HepG2 (cell line): ENCODE measurements at regions not wholly inside any gene's neighbourhood (a gene's known extent, or its start where the extent isn't known, plus 50 kb on each side); places are given as distances from the start of the nearest gene placed in this dataset.

Experiments used
- ATAC-seq: fragments of 200-7000 bp; cut with Tn5 transposase; 3 replicates; pipeline ENCODE4 v1.9.1; 2020; ENCODE audit warnings: mild to moderate bottlenecking, moderate library complexity
- BruUV-seq: library from RNA; stranded (reverse); fragments of 400-500 nt; replicated peaks from 2 replicates; lab custom pipeline; 2021; lab: Mats Ljungman, UMichigan
- CTCF ChIA-PET: fragments of 300-600 bp; formaldehyde crosslinking; extraction: SDS; loops from one replicate; lab custom pipeline; 2021; ENCODE audit warnings: low total read pairs, inconsistent platforms, low intra/inter-chr PET ratio; lab: Yijun Ruan, JAX
- POLR2A ChIA-PET: fragments of 350-600 bp; sonication (Branson Sonifier 250); formaldehyde crosslinking; loops from one replicate; lab custom pipeline; 2020; ENCODE audit warnings: antibody characterized with exemption, inconsistent platforms; lab: Yijun Ruan, JAX
- DNase-seq: peaks from one replicate; pipeline ENCODE4 v3.0.0-alpha.2; 2015; ENCODE audit warnings: low spot score
- FAIRE-seq: peaks from 3 replicates; lab custom pipeline; 2011; peaks lifted over from hg19 to GRCh38; lab: Jason Lieb, UNC
- H2AFZ ChIP-seq: one replicate; pipeline ENCODE4 v1.6.1; 2011; ENCODE audit warnings: low read length, inconsistent platforms
- H3K27ac ChIP-seq: fragments of 300-600 bp; 3 replicates; pipeline ENCODE4 v1.8.0; 2011; ENCODE audit warnings: mixed run types, mild to moderate bottlenecking, mixed read lengths, low read length, inconsistent platforms; ENCODE audit not compliant: insufficient read depth; ENCODE audit errors: extremely low read length
- H3K27me3 ChIP-seq, 2 experiments: fragments of 200-600 bp in 1 of 2; 2 replicates in 1 of 2; 3 replicates in 1 of 2; pipeline versions ENCODE4 v1.6.0 to v1.8.0; 2011; ENCODE audit warnings: low read length in 2 of 2, mild to moderate bottlenecking in 2 of 2, moderate library complexity in 2 of 2, inconsistent platforms in 1 of 2; ENCODE audit not compliant: insufficient read depth in 2 of 2, control insufficient read depth in 1 of 2
- H3K36me3 ChIP-seq, 2 experiments: fragments of 200-600 bp in 1 of 2; replicated peaks in 1 of 2; 2 replicates in 1 of 2; 3 replicates in 1 of 2; pipeline versions ENCODE4 v1.5.1 to v1.8.0; 2011; ENCODE audit warnings: low read length in 2 of 2, inconsistent platforms in 1 of 2; ENCODE audit not compliant: insufficient read depth in 2 of 2, control insufficient read depth in 1 of 2
- H3K4me1 ChIP-seq: 2 replicates; pipeline ENCODE4 v1.5.1; 2012; ENCODE audit warnings: low read length, inconsistent platforms; ENCODE audit not compliant: insufficient read depth
- H3K4me2 ChIP-seq: 2 replicates; pipeline ENCODE4 v1.6.0; 2011; ENCODE audit warnings: low read depth, low read length, inconsistent platforms
- H3K4me3 ChIP-seq, 3 experiments: fragments of 200-600 bp in 1 of 3; sonication (generic), shearing (Covaris generic) in 1 of 3; replicated peaks in 1 of 3; 2 replicates each; pipeline ENCODE4 v1.5.1; 2011 to 2016; ENCODE audit warnings: low read length in 3 of 3, inconsistent platforms in 2 of 3, low read depth in 2 of 3, mild to moderate bottlenecking in 2 of 3, control low read depth in 1 of 3, mixed read lengths in 1 of 3; ENCODE audit not compliant: insufficient read depth in 1 of 3
- H3K79me2 ChIP-seq: one replicate; pipeline ENCODE4 v1.6.1; 2011; ENCODE audit warnings: low read length, inconsistent platforms; ENCODE audit not compliant: insufficient read depth
- H3K9ac ChIP-seq: 2 replicates; pipeline ENCODE4 v1.6.0; 2011; ENCODE audit warnings: mild to moderate bottlenecking, low read depth, low read length, inconsistent platforms; ENCODE audit not compliant: insufficient read depth
- H3K9me3 ChIP-seq: 2 replicates; pipeline ENCODE4 v1.5.1; 2012; ENCODE audit warnings: mild to moderate bottlenecking, low read length
- H4K20me1 ChIP-seq: 2 replicates; pipeline ENCODE4 v1.6.0; 2011; ENCODE audit warnings: inconsistent platforms, mild to moderate bottlenecking, low read length, moderate library complexity; ENCODE audit not compliant: insufficient read depth
- ADNP ChIP-seq: sonication (generic); formaldehyde crosslinking; IDR thresholded peaks from 2 replicates; pipeline ENCODE4 v1.4.0; 2020; ENCODE audit warnings: missing genetic modification reagents
- NCOA5 ChIP-seq: sonication (generic); formaldehyde crosslinking; IDR thresholded peaks from 2 replicates; pipeline ENCODE4 v1.4.0; 2020; ENCODE audit warnings: missing genetic modification reagents
- SP4 ChIP-seq: sonication (generic); formaldehyde crosslinking; IDR thresholded peaks from 2 replicates; pipeline ENCODE4 v1.8.1; 2023; ENCODE audit warnings: mild to moderate bottlenecking, missing genetic modification reagents
- ZEB1 ChIP-seq: IDR thresholded peaks from 2 replicates; pipeline ENCODE4 v1.6.1; 2012; ENCODE audit warnings: mild to moderate bottlenecking, low read depth, inconsistent platforms; ENCODE audit not compliant: insufficient replicate concordance
- ZNF263 ChIP-seq: sonication (generic); formaldehyde crosslinking; IDR thresholded peaks from 2 replicates; pipeline ENCODE4 v1.4.0; 2020; ENCODE audit warnings: missing genetic modification reagents
- ZNF282 ChIP-seq: fragments of 450-650 bp; IDR thresholded peaks from 2 replicates; pipeline ENCODE4 v1.6.1; 2018; ENCODE audit not compliant: partially characterized antibody
- ZNF326 ChIP-seq: sonication (generic); formaldehyde crosslinking; IDR thresholded peaks from 2 replicates; pipeline ENCODE4 v1.4.0; 2020; ENCODE audit warnings: missing genetic modification reagents, borderline replicate concordance
- ZNF432 ChIP-seq: sonication (generic); formaldehyde crosslinking; IDR thresholded peaks from 2 replicates; pipeline ENCODE4 v1.5.0; 2020; ENCODE audit warnings: missing genetic modification reagents, mild to moderate bottlenecking, borderline replicate concordance
- ZNF460 ChIP-seq: sonication (generic); formaldehyde crosslinking; IDR thresholded peaks from 2 replicates; pipeline ENCODE4 v1.5.1; 2020; ENCODE audit warnings: missing genetic modification reagents, mild to moderate bottlenecking, borderline replicate concordance
- ZNF75D ChIP-seq: sonication (generic); formaldehyde crosslinking; IDR thresholded peaks from 2 replicates; pipeline ENCODE4 v1.8.1; 2023; ENCODE audit warnings: missing genetic modification reagents, mild to moderate bottlenecking, borderline replicate concordance
- WGBS: methylation state at CpG from one replicate; pipeline ENCODE4 v1.1.6; 2017; ENCODE audit warnings: low lambda C conversion rate; 5-methylcytosine and 5-hydroxymethylcytosine counted together
- in situ Hi-C: cut with HindIII; loops from 2 replicates; pipeline ENCODE4 v1.10.0; 2017; ENCODE audit warnings: low pct_unique_long_range_greater_than_20kb; ENCODE audit not compliant: extremely low pct_ligation_motif_present
- intact Hi-C: fragments of 100-400 bp; cut with micrococcal nuclease; formaldehyde crosslinking; loops from one replicate; pipeline ENCODE4 v1.10.0; 2022; ENCODE audit not compliant: unreplicated experiment
- TF ChIP-seq, protein P1 (sequence below): fragments of 450-650 bp; IDR thresholded peaks from 2 replicates; pipeline ENCODE4 v1.6.1; 2016
- TF ChIP-seq, protein P2 (sequence below): sonication (generic); formaldehyde crosslinking; IDR thresholded peaks from 2 replicates; pipeline ENCODE4 v1.5.0; 2020; ENCODE audit warnings: missing genetic modification reagents, mild to moderate bottlenecking, borderline replicate concordance
- TF ChIP-seq, protein P3 (sequence below): sonication (generic); formaldehyde crosslinking; IDR thresholded peaks from 2 replicates; pipeline ENCODE4 v1.8.0; 2022; ENCODE audit warnings: mild to moderate bottlenecking, missing genetic modification reagents; ENCODE audit not compliant: insufficient replicate concordance

DNA sequence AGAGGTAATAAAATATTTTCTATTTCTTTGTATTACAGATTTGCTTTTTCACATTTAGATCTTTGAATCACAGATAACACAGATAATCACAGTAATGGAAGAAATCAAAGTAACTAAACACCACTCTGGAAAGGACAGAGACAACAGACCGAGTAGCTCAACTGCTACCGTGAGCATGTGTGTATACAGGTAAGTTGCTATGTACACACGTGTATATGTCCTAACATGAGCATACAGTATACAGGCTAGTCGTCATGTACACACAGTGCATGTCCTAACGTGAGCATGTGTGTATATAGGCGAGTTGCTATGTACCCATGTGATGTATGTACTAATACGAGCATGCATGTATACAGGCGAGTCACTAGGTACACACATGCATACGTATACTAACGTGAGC lies 379.0 kb downstream of the THBS2 start:
- intact Hi-C loops, result no loop called here
- ATAC-seq (no peak), FAIRE-seq (no peak), DNase-seq (no peak)
- no peaks in the 10 kb centered on the region for H3K36me3 ChIP-seq
- H3K27ac ChIP-seq, result no peak overlapping the region
- TF ChIP-seq, protein P1, sequence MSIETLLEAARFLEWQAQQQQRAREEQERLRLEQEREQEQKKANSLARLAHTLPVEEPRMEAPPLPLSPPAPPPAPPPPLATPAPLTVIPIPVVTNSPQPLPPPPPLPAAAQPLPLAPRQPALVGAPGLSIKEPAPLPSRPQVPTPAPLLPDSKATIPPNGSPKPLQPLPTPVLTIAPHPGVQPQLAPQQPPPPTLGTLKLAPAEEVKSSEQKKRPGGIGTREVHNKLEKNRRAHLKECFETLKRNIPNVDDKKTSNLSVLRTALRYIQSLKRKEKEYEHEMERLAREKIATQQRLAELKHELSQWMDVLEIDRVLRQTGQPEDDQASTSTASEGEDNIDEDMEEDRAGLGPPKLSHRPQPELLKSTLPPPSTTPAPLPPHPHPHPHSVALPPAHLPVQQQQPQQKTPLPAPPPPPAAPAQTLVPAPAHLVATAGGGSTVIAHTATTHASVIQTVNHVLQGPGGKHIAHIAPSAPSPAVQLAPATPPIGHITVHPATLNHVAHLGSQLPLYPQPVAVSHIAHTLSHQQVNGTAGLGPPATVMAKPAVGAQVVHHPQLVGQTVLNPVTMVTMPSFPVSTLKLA, result peak; percentile 94
- no peak for TF ChIP-seq ZNF432
- WGBS, result 10% methylated on average over 10 of the region's 10 CpGs
- no peaks in the 10 kb centered on the region; the same call in 1 of the 2 replicates for H4K20me1 ChIP-seq
- CTCF ChIA-PET, result no interaction called here
- H3K79me2 ChIP-seq, result no peaks in the 10 kb centered on the region
- no peak overlapping the region for H3K9ac ChIP-seq
- BruUV-seq, result no TSS peak
- no peak overlapping the region for H3K4me2 ChIP-seq
- no peaks in the 10 kb centered on the region for H3K4me1 ChIP-seq
- H3K27me3 ChIP-seq, result peaks cover 20 to 74% of the 10 kb centered on the region in 2 experiments; a peak in 4 of 5 replicates
- H3K9me3 ChIP-seq, result no peaks in the 10 kb centered on the region
- H3K4me3 ChIP-seq, result no peak overlapping the region
- in situ Hi-C loops, result no loop called here
- H2AFZ ChIP-seq, result no peak overlapping the region
- POLR2A ChIA-PET, result no interaction called here

DNA sequence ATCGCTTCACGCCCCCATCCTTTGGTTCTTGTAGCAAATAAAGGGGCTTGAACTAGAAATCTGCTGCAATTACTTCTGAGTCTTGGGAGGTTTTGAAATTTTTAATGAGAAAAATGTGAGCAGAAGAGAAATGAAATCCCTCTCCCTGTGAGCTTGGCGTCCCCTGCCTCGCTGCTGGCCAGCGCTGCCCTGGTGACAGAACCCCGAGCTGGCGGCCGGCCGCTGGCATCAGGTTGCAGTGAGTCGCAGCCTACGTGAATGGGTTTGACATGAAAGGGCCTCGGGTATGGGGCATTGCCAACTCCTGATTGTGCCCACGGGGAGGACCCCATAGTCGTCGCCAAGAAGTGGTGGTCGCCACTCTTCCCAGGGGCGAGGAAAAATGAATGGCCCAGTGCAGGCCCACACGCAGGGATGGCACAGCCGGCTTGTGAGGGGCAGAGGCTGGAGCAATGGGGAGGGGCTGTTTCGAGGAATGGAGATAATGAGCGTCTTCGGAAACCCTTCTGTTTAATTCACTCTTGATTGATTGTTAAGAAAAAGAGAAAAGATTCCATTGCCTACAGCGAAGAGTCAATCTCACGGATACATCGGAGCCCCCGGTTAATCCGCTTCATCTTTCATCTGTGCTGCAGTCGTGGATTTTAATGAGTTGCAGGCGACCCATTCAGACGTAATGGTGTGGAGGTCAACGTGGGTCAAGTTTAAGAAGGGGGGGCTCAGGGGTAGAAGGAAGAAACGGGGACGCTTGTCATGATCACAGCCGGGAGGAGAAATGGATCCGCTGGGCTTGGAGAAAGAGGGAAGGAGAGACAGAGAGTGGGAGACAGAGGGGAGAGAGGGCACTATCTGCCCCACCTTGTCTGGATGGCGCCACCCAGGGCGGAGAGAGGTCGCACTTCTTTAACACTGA lies 380.1 kb downstream of the THBS2 start:
- CTCF ChIA-PET, result no interaction called here
- no peak for TF ChIP-seq NCOA5 (CRISPR knock-in tag)
- no peak for TF ChIP-seq ZEB1
- no peak for TF ChIP-seq ZNF75D
- TF ChIP-seq, protein P2, sequence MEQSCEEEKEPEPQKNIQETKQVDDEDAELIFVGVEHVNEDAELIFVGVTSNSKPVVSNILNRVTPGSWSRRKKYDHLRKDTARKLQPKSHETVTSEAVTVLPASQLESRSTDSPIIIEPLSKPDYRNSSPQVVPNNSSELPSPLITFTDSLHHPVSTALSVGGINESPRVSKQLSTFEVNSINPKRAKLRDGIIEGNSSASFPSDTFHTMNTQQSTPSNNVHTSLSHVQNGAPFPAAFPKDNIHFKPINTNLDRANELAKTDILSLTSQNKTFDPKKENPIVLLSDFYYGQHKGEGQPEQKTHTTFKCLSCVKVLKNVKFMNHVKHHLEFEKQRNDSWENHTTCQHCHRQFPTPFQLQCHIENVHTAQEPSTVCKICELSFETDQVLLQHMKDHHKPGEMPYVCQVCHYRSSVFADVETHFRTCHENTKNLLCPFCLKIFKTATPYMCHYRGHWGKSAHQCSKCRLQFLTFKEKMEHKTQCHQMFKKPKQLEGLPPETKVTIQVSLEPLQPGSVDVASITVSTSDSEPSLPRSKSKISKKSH (CRISPR knock-in tag), result no peak
- TF ChIP-seq ADNP, result no peak
- no peak for TF ChIP-seq ZNF460 (CRISPR knock-in tag)
- no peak for TF ChIP-seq SP4 (CRISPR knock-in tag)
- TF ChIP-seq ZNF326 (CRISPR knock-in tag), result no peak
- no peak for TF ChIP-seq ZNF282
- TF ChIP-seq, protein P3, sequence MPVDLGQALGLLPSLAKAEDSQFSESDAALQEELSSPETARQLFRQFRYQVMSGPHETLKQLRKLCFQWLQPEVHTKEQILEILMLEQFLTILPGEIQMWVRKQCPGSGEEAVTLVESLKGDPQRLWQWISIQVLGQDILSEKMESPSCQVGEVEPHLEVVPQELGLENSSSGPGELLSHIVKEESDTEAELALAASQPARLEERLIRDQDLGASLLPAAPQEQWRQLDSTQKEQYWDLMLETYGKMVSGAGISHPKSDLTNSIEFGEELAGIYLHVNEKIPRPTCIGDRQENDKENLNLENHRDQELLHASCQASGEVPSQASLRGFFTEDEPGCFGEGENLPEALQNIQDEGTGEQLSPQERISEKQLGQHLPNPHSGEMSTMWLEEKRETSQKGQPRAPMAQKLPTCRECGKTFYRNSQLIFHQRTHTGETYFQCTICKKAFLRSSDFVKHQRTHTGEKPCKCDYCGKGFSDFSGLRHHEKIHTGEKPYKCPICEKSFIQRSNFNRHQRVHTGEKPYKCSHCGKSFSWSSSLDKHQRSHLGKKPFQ (CRISPR knock-in tag), result no peak
- no peak for TF ChIP-seq ZNF263 (CRISPR knock-in tag)

More for the DNA sequence above, 380.1 kb downstream of the THBS2 start:
- no peak overlapping the region for H2AFZ ChIP-seq
- in situ Hi-C loops, result no loop called here
- DNase-seq (no peak), FAIRE-seq (no peak), ATAC-seq (no peak)
- POLR2A ChIA-PET, result no interaction called here
- H4K20me1 ChIP-seq, result no peaks in the 10 kb centered on the region; the same call in 1 of the 2 replicates
- WGBS, result 53% methylated on average over 38 of the region's 38 CpGs
- H3K36me3 ChIP-seq, result no peaks in the 10 kb centered on the region
- no peaks in the 10 kb centered on the region for H3K9me3 ChIP-seq
- no peaks in the 10 kb centered on the region for H3K4me1 ChIP-seq
- no peak overlapping the region for H3K4me2 ChIP-seq
- no TSS peak for BruUV-seq
- intact Hi-C loops, result no loop called here
- no peak overlapping the region for H3K9ac ChIP-seq
- H3K4me3 ChIP-seq, result no peak overlapping the region
- H3K79me2 ChIP-seq, result no peaks in the 10 kb centered on the region
- peaks cover 20 to 74% of the 10 kb centered on the region in 2 experiments; a peak in 4 of 5 replicates for H3K27me3 ChIP-seq
- no peak overlapping the region for H3K27ac ChIP-seq
